Smooth muscle cell (in vitro differentiated cells): ENCODE measurements at regions not wholly inside any gene's neighbourhood (a gene's known extent, or its start where the extent isn't known, plus 50 kb on each side); places are given as distances from the start of the nearest gene placed in this dataset.

Experiments used
- DNase-seq: peaks from one replicate; lab custom pipeline; 2025; ENCODE audit not compliant: unreplicated experiment; lab: John Stamatoyannopoulos, UW
- H2AFZ ChIP-seq: fragments of 200-600 bp; sonication (generic); 2 replicates; pipeline ENCODE4 v1.6.0; 2016; ENCODE audit warnings: antibody characterized with exemption, low read depth, mild to moderate bottlenecking
- H3F3A ChIP-seq: fragments of 200-600 bp; sonication (generic); 2 replicates; pipeline ENCODE4 v1.6.0; 2017; ENCODE audit warnings: antibody characterized with exemption, low read depth
- H3K27ac ChIP-seq: fragments of 200-600 bp; sonication (generic); 2 replicates; pipeline ENCODE4 v1.5.1; 2016; ENCODE audit warnings: low read depth, mild to moderate bottlenecking
- H3K27me3 ChIP-seq: fragments of 200-600 bp; sonication (generic); 2 replicates; pipeline ENCODE4 v1.6.1; 2016; ENCODE audit warnings: low read depth, mild to moderate bottlenecking
- H3K36me3 ChIP-seq: fragments of 200-600 bp; sonication (generic); 2 replicates; pipeline ENCODE4 v1.5.1; 2016; ENCODE audit warnings: low read depth
- H3K4me1 ChIP-seq: fragments of 200-600 bp; sonication (generic); 2 replicates; pipeline ENCODE4 v1.5.1; 2016; ENCODE audit warnings: low read depth
- H3K4me2 ChIP-seq: fragments of 200-600 bp; sonication (generic); 2 replicates; pipeline ENCODE4 v1.6.0; 2016; ENCODE audit warnings: mild to moderate bottlenecking
- H3K4me3 ChIP-seq: fragments of 200-600 bp; sonication (generic); 2 replicates; pipeline ENCODE4 v1.5.1; 2016; ENCODE audit warnings: mild to moderate bottlenecking
- H3K79me2 ChIP-seq: fragments of 200-600 bp; sonication (generic); 2 replicates; pipeline ENCODE4 v1.6.0; 2016; ENCODE audit warnings: low read depth, mild to moderate bottlenecking
- H3K9ac ChIP-seq: fragments of 200-600 bp; sonication (generic); 2 replicates; pipeline ENCODE4 v1.6.0; 2016; ENCODE audit warnings: low read depth
- H3K9me3 ChIP-seq: fragments of 200-600 bp; sonication (generic); replicated peaks from 2 replicates; pipeline ENCODE4 v1.5.1; 2016; ENCODE audit warnings: low read depth
- H4K20me1 ChIP-seq: fragments of 200-600 bp; sonication (generic); 2 replicates; pipeline ENCODE4 v1.6.0; 2016; ENCODE audit warnings: low read depth
- CTCF ChIP-seq: fragments of 200-600 bp; sonication (generic); IDR thresholded peaks from 2 replicates; pipeline ENCODE4 v1.5.1; 2017; ENCODE audit warnings: borderline replicate concordance, mild to moderate bottlenecking, antibody characterized with exemption; ENCODE audit not compliant: insufficient read depth, poor library complexity, severe bottlenecking
- WGBS: methylation state at CpG from one replicate; pipeline ENCODE4 v1.1.7; 2016; ENCODE audit warnings: low lambda C conversion rate; 5-methylcytosine and 5-hydroxymethylcytosine counted together

- Histone ChIP-seq H4K20me1 (no peaks in the 10 kb centered on the region), H3K4me2 (no peak overlapping the region), H3K27me3 (no peaks in the 10 kb centered on the region), H3K4me1 (no peaks in the 10 kb centered on the region), H3F3A (no peaks in the 10 kb centered on the region), H3K27ac (no peak overlapping the region), H2AFZ (no peak overlapping the region), H3K79me2 (no peaks in the 10 kb centered on the region), H3K9me3 (no peaks in the 10 kb centered on the region), H3K36me3 (no peaks in the 10 kb centered on the region), H3K4me3 (no peak overlapping the region), H3K9ac (no peak overlapping the region)
- DNase-seq, result no peak
- no peak for TF ChIP-seq CTCF
Measured at GRCh38 chr2:142722569-142722968, 154.9 kb upstream of the KYNU start.

GRCh38 chr2:142722086-142722485, 155.4 kb upstream of the KYNU start:
- Histone ChIP-seq H3K27me3 (no peaks in the 10 kb centered on the region), H3K9ac (no peak overlapping the region), H2AFZ (no peak overlapping the region), H3K4me2 (no peak overlapping the region), H3K4me1 (peaks cover 3% of the 10 kb centered on the region), H3K36me3 (no peaks in the 10 kb centered on the region), H3K9me3 (no peaks in the 10 kb centered on the region), H3K4me3 (no peak overlapping the region), H4K20me1 (no peaks in the 10 kb centered on the region), H3K27ac (no peak overlapping the region), H3F3A (no peaks in the 10 kb centered on the region), H3K79me2 (no peaks in the 10 kb centered on the region)
- 100% methylated on average over 1 of the region's 1 CpG for WGBS
- DNase-seq, result no peak
- no peak for TF ChIP-seq CTCF

- no peaks in the 10 kb centered on the region for H3F3A ChIP-seq
- no peaks in the 10 kb centered on the region for H4K20me1 ChIP-seq
- H3K27me3 ChIP-seq, result no peaks in the 10 kb centered on the region
- no peak overlapping the region for H2AFZ ChIP-seq
- no peaks in the 10 kb centered on the region for H3K79me2 ChIP-seq
- H3K36me3 ChIP-seq, result no peaks in the 10 kb centered on the region
- WGBS, result 67% methylated on average over 2 of the region's 2 CpGs
- H3K4me3 ChIP-seq, result no peak overlapping the region
- no peaks in the 10 kb centered on the region for H3K9me3 ChIP-seq
- peaks cover 8% of the 10 kb centered on the region for H3K4me1 ChIP-seq
- no peak overlapping the region for H3K9ac ChIP-seq
- no peak for TF ChIP-seq CTCF
- DNase-seq, result no peak
- no peak overlapping the region for H3K27ac ChIP-seq
- no peak overlapping the region for H3K4me2 ChIP-seq
Measured at GRCh38 chr2:142721015-142721414, 156.4 kb upstream of the KYNU start.

GRCh38 chr2:142718576-142719155, 158.8 kb upstream of the KYNU start:
- DNase-seq, result no peak
- no peak overlapping the region for H3K27ac ChIP-seq
- H2AFZ ChIP-seq, result no peak overlapping the region
- H3K27me3 ChIP-seq, result no peaks in the 10 kb centered on the region
- no peaks in the 10 kb centered on the region for H3K9me3 ChIP-seq
- no peak overlapping the region for H3K4me3 ChIP-seq
- no peaks in the 10 kb centered on the region for H3F3A ChIP-seq
- no peak overlapping the region for H3K4me2 ChIP-seq
- H3K79me2 ChIP-seq, result no peaks in the 10 kb centered on the region
- 88% methylated on average over 7 of the region's 7 CpGs for WGBS
- H3K9ac ChIP-seq, result no peak overlapping the region
- H4K20me1 ChIP-seq, result no peaks in the 10 kb centered on the region
- no peaks in the 10 kb centered on the region for H3K36me3 ChIP-seq
- peaks cover 8% of the 10 kb centered on the region for H3K4me1 ChIP-seq
- TF ChIP-seq CTCF, result no peak
